PFSK-1 (cell line): ENCODE measurements at regions not wholly inside any gene's neighbourhood (a gene's known extent, or its start where the extent isn't known, plus 50 kb on each side); places are given as distances from the start of the nearest gene placed in this dataset.

Experiments
- FOXP2 ChIP-seq: optimal IDR thresholded peaks from 2 replicates; pipeline ENCODE3; 2011; ENCODE audit warnings: borderline replicate concordance, control low read depth, inconsistent platforms; ENCODE audit not compliant: insufficient read depth; ENCODE audit errors: extremely low read length, extremely low read depth
- POLR2AphosphoS5 ChIP-seq: IDR thresholded peaks from 2 replicates; pipeline ENCODE4 v1.6.1; 2012; ENCODE audit warnings: low read depth, mild to moderate bottlenecking, control low read depth, low read length, moderate library complexity
- SIN3A ChIP-seq: IDR thresholded peaks from 2 replicates; pipeline ENCODE4 v1.6.1; 2012; ENCODE audit warnings: mild to moderate bottlenecking, low read length, moderate library complexity, borderline replicate concordance; ENCODE audit not compliant: insufficient read depth
- TAF1 ChIP-seq: IDR thresholded peaks from 2 replicates; pipeline ENCODE4 v1.6.1; 2012; ENCODE audit warnings: low read length, control low read depth, borderline replicate concordance; ENCODE audit not compliant: insufficient read depth
- TF ChIP-seq, protein P1 (sequence below), 2 experiments: IDR thresholded peaks; 2 replicates each; pipeline versions ENCODE4 v1.6.1 to v1.8.0; 2011 to 2012; ENCODE audit warnings: low read depth in 2 of 2, low read length in 2 of 2, control low read depth in 1 of 2, inconsistent platforms in 1 of 2, mild to moderate bottlenecking in 1 of 2, moderate library complexity in 1 of 2; ENCODE audit not compliant: insufficient read depth in 1 of 2

DNA sequence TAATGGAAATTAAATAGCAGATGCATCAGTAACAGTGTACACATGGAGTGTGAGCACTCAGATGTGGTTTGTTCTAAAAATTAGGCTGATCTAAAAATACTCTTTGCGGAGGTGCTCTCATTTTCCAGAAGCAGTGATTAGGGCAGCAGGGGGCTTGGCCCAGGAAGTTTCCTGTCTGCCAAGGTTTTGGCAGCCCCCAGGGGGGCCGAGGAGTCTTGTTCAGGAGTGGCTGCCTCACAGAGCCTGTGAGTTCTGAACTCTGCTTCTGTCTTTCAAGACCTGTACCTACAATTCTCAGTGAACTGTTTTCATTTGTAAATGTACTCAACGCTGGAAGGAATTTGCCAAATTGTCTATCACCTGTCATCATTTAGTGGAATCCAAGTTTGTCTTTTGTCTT, 388.4 kb upstream of the CDH11 start:
- TF ChIP-seq, protein P1, sequence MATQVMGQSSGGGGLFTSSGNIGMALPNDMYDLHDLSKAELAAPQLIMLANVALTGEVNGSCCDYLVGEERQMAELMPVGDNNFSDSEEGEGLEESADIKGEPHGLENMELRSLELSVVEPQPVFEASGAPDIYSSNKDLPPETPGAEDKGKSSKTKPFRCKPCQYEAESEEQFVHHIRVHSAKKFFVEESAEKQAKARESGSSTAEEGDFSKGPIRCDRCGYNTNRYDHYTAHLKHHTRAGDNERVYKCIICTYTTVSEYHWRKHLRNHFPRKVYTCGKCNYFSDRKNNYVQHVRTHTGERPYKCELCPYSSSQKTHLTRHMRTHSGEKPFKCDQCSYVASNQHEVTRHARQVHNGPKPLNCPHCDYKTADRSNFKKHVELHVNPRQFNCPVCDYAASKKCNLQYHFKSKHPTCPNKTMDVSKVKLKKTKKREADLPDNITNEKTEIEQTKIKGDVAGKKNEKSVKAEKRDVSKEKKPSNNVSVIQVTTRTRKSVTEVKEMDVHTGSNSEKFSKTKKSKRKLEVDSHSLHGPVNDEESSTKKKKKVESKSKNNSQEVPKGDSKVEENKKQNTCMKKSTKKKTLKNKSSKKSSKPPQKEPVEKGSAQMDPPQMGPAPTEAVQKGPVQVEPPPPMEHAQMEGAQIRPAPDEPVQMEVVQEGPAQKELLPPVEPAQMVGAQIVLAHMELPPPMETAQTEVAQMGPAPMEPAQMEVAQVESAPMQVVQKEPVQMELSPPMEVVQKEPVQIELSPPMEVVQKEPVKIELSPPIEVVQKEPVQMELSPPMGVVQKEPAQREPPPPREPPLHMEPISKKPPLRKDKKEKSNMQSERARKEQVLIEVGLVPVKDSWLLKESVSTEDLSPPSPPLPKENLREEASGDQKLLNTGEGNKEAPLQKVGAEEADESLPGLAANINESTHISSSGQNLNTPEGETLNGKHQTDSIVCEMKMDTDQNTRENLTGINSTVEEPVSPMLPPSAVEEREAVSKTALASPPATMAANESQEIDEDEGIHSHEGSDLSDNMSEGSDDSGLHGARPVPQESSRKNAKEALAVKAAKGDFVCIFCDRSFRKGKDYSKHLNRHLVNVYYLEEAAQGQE (IDR thresholded peaks at IDR 0.05; ENCODE audit: insufficient read depth in 1 of 2, low read depth in 2 of 2, low read length in 2 of 2), result no peak
- no peak for TF ChIP-seq SIN3A

DNA sequence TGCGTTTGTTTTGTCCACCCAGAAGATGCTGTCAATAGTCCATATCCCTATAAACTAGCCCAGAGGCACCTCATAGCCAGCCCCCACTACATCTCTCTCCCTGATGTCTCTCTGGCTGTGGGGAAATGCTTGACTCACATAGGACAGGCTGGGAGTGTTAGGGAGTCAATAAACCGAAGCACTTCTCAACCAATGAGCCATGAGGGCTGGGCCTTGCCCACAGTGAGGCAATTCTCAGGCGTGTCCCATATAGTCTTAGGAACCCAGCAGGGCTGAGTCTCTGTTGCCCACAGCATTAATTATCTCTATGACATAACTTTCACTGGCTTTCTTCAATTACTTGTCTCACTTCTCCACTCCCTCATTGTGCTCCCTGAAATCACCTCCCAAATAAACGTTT, 387.3 kb upstream of the CDH11 start:
- TF ChIP-seq FOXP2 (no peak), TAF1 (no peak), SIN3A (no peak), POLR2AphosphoS5 (no peak)
- TF ChIP-seq, protein P1 (IDR thresholded peaks at IDR 0.05; ENCODE audit: insufficient read depth in 1 of 2, low read depth in 2 of 2, low read length in 2 of 2), result no peak

DNA sequence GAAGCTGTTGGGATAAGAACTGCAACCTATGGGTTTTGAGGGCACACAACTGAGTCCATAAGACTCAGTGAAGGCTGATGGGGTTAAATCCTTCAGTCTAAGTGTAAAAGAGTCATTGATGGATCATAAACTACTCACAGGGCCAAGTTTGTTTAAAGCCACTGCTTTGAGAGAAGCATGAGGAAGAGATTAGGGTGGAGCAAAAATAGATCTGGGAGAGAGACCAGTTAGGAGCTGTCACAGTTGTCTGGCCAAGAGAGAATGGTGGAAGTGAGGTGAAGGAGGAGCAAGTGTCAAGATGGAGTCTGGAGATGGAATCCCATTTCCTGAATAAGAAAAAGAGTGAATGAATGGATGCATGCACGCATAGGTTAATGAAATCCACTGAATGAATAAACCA, 379.1 kb upstream of the CDH11 start:
- no peak for TF ChIP-seq FOXP2
- TF ChIP-seq SIN3A, result no peak
- TF ChIP-seq TAF1, result no peak
- TF ChIP-seq, protein P1 (IDR thresholded peaks at IDR 0.05; ENCODE audit: insufficient read depth in 1 of 2, low read depth in 2 of 2, low read length in 2 of 2), result no peak
- no peak for TF ChIP-seq POLR2AphosphoS5

DNA sequence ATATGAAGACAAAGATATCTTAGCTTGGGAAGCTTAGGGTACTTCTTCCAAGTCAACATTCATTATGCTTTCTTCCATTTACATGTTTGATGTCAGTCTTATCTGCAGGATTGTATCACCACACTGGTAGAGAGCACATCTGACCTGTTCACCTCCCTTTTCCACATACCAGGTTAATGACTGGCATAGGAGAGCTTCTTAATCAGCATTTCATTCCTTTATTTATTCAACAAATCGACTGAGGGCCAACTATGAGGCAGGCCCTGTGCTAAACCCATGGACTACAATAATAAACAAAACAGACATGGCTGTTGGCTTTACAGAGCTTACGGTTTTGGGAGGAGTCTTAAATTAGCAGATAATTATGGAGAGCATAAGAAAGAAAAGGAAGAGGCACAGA, 378.1 kb upstream of the CDH11 start:
- TF ChIP-seq, protein P1 (IDR thresholded peaks at IDR 0.05; ENCODE audit: insufficient read depth in 1 of 2, low read depth in 2 of 2, low read length in 2 of 2), result no peak
- TF ChIP-seq POLR2AphosphoS5 (no peak), FOXP2 (no peak)

DNA sequence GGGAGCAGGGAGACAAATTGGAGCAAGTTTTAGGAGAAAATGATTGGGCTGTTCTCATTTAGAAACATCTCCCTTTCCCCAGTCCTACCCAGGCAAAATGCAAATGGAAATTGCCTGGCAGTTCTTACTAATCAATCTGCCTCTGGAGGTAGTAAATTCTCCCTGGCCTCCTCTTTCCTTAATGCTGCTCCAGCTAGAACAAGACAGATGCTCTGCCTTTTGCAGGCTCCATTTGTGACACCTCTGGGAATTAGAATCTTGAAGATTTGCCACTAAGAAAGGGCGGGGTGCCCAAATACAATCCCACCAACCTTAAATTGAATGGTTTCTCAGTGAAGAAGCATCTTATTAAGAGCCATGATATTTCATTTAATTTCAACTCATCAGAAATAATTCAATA, 377.7 kb upstream of the CDH11 start:
- TF ChIP-seq TAF1 (no peak), FOXP2 (no peak), POLR2AphosphoS5 (no peak), SIN3A (no peak)
- TF ChIP-seq, protein P1 (IDR thresholded peaks at IDR 0.05; ENCODE audit: insufficient read depth in 1 of 2, low read depth in 2 of 2, low read length in 2 of 2), result no peak
